GM18499 (cell line): ENCODE measurements at regions not wholly inside any gene's neighbourhood (a gene's known extent, or its start where the extent isn't known, plus 50 kb on each side); places are given as distances from the start of the nearest gene placed in this dataset.
"Not testable (repeated sequence)": the region's sequence is repeated elsewhere in the genome, so short reads cannot be mapped to it uniquely, and the experiment has no call there.

ENCODE experiments used
- ATAC-seq: cut with Tn5 transposase; IDR thresholded peaks from one replicate; pipeline ENCODE4 v1.9.1; 2021; ENCODE audit warnings: moderate number of reproducible peaks; ENCODE audit not compliant: insufficient read depth, unreplicated experiment

- ATAC-seq, result no peak
Measured at GRCh38 chr10:10745291-10745690, 272.4 kb upstream of the CELF2 start.

- no peak for ATAC-seq
Measured at GRCh38 chr10:10755490-10755889, 262.2 kb upstream of the CELF2 start.

GRCh38 chr10:10758306-10758705 is 259.4 kb upstream of the CELF2 start:
- ATAC-seq, result no peak

- not testable (repeated sequence) for ATAC-seq
Measured at GRCh38 chr10:10759806-10760205, 257.9 kb upstream of the CELF2 start.

- no peak for ATAC-seq
Measured at GRCh38 chr10:10765017-10765416, 252.7 kb upstream of the CELF2 start.

GRCh38 chr10:10772411-10772810 is 245.3 kb upstream of the CELF2 start:
- no peak for ATAC-seq

- no peak for ATAC-seq
Measured at GRCh38 chr10:10772874-10773508, 244.7 kb upstream of the CELF2 start.

- no peak for ATAC-seq
Measured at GRCh38 chr10:10774416-10774815, 243.3 kb upstream of the CELF2 start.

GRCh38 chr10:10776363-10776762 is 241.3 kb upstream of the CELF2 start:
- no peak for ATAC-seq

- no peak for ATAC-seq
Measured at GRCh38 chr10:10777279-10777678, 240.4 kb upstream of the CELF2 start.

- no peak for ATAC-seq
Measured at GRCh38 chr10:10777723-10778122, 239.9 kb upstream of the CELF2 start.

GRCh38 chr10:10778959-10779358 is 238.7 kb upstream of the CELF2 start:
- ATAC-seq, result no peak

- no peak for ATAC-seq
Measured at GRCh38 chr10:10779511-10779910, 238.2 kb upstream of the CELF2 start.

- ATAC-seq, result no peak
Measured at GRCh38 chr10:10780746-10781145, 236.9 kb upstream of the CELF2 start.

GRCh38 chr10:10782603-10783002 is 235.1 kb upstream of the CELF2 start:
- no peak for ATAC-seq

- no peak for ATAC-seq
Measured at GRCh38 chr10:10785627-10786026, 232.0 kb upstream of the CELF2 start.

GRCh38 chr10:10786109-10787090 is 231.3 kb upstream of the CELF2 start:
- no peak for ATAC-seq

- no peak for ATAC-seq
Measured at GRCh38 chr10:10787586-10787985, 230.1 kb upstream of the CELF2 start.

GRCh38 chr10:10788761-10789160 is 228.9 kb upstream of the CELF2 start:
- ATAC-seq, result no peak

GRCh38 chr10:10791869-10792268 is 225.8 kb upstream of the CELF2 start:
- ATAC-seq, result no peak

- ATAC-seq, result no peak
Measured at GRCh38 chr10:10792681-10793080, 225.0 kb upstream of the CELF2 start.

- no peak for ATAC-seq
Measured at GRCh38 chr10:10794046-10794445, 223.6 kb upstream of the CELF2 start.
